ENCODE measurements at regions not wholly inside any gene's neighbourhood (a gene's known extent, or its start where the extent isn't known, plus 50 kb on each side); places are given as distances from the start of the nearest gene placed in this dataset.

DNA sequence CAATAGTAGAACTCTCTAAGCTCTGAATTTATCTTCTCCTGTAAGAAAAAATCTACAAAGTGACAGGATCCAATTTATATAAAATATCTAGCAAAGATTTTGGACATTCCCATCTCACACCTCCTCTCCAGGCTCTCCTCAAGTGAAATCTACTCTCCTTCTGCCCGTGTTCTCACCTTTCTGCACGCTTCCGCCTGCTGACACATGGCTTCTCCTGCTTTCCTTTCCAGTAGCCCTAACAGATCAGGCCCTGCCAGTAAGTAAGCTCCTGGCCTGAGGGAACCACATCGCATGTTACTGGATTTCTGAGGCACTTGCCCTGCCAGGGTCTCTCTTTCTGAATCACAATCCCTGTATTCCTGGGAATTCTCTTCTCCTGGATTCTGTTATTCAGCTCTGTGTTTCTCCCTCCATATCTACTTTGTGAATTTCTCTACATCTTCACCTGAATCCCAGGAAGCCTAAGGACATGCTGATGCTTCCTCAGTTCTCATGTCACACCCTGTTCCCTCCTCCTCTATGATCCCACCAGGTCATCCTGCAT, 53.3 kb upstream of the TOP3B start:
- Histone ChIP-seq H3K9ac (replicated peaks; ENCODE audit: extremely low read depth, insufficient read depth, low read length) (no peak overlapping the region), H4K20me1 (replicated peaks; ENCODE audit: control insufficient read depth, extremely low read depth, insufficient read depth, low read length) (no peaks in the 10 kb centered on the region), H3K36me3 (ENCODE audit: control insufficient read depth in 2 of 2, extremely low read depth in 1 of 2, insufficient read depth in 2 of 2, low read length in 2 of 2) (no peaks in the 10 kb centered on the region), H3K79me2 (ENCODE audit: control insufficient read depth, insufficient read depth, low read length) (no peaks in the 10 kb centered on the region), H3K4me2 (ENCODE audit: insufficient read depth, low read length) (no peak overlapping the region), H3K9me3 (replicated peaks; ENCODE audit: control insufficient read depth, insufficient read depth, low read length) (no peaks in the 10 kb centered on the region), H3K9me1 (replicated peaks; ENCODE audit: control insufficient read depth, extremely low read depth, insufficient read depth, low read length) (no peaks in the 10 kb centered on the region), H3K27ac (ENCODE audit: insufficient read depth, low read depth, low read length) (no peak overlapping the region), H2AFZ (ENCODE audit: low read depth, low read length) (no peak overlapping the region), H3K27me3 (ENCODE audit: control insufficient read depth in 2 of 2, insufficient read depth in 2 of 2, low read length in 2 of 2) (peaks cover 0 to 2% of the 10 kb centered on the region in 2 experiments), H3K4me3 (replicated peaks in 1 of 3; ENCODE audit: insufficient read depth in 1 of 3, low read depth in 1 of 3, low read length in 3 of 3) (no peak overlapping the region), H3K4me1 (ENCODE audit: control insufficient read depth, extremely low read depth, insufficient read depth, low read length) (no peaks in the 10 kb centered on the region)
- intact Hi-C loops (cut with micrococcal nuclease) (no loop called here), dilution Hi-C loops (cut with MboI; ENCODE audit: extremely low pct_ligation_motif_present, low sequenced_read_pairs) (no loop called here)
- no peak for FAIRE-seq
- TF ChIP-seq GATA2 (IDR thresholded peaks at IDR 0.05; ENCODE audit: insufficient read depth, insufficient read length, low read depth, low read length), result no peak
- TF ChIP-seq, protein P1, sequence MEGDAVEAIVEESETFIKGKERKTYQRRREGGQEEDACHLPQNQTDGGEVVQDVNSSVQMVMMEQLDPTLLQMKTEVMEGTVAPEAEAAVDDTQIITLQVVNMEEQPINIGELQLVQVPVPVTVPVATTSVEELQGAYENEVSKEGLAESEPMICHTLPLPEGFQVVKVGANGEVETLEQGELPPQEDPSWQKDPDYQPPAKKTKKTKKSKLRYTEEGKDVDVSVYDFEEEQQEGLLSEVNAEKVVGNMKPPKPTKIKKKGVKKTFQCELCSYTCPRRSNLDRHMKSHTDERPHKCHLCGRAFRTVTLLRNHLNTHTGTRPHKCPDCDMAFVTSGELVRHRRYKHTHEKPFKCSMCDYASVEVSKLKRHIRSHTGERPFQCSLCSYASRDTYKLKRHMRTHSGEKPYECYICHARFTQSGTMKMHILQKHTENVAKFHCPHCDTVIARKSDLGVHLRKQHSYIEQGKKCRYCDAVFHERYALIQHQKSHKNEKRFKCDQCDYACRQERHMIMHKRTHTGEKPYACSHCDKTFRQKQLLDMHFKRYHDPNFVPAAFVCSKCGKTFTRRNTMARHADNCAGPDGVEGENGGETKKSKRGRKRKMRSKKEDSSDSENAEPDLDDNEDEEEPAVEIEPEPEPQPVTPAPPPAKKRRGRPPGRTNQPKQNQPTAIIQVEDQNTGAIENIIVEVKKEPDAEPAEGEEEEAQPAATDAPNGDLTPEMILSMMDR (IDR thresholded peaks at IDR 0.05; ENCODE audit: extremely low read depth in 1 of 2, insufficient read depth in 1 of 2, low read depth in 1 of 2, low read length in 2 of 2), result no peak
- TF ChIP-seq, protein P2, sequence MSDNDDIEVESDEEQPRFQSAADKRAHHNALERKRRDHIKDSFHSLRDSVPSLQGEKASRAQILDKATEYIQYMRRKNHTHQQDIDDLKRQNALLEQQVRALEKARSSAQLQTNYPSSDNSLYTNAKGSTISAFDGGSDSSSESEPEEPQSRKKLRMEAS (IDR thresholded peaks at IDR 0.05; ENCODE audit: insufficient read depth, insufficient read length), result no peak
- TF ChIP-seq JUN (IDR thresholded peaks at IDR 0.05; ENCODE audit: borderline replicate concordance, insufficient read depth, insufficient read length, low read depth), result no peak
- TF ChIP-seq MYC (IDR thresholded peaks at IDR 0.05; ENCODE audit: low read depth, low read length), result no peak
- no peak for TF ChIP-seq EZH2 (IDR thresholded peaks at IDR 0.05; ENCODE audit: borderline replicate concordance, low read depth, low read length, severe bottlenecking)
- POLR2A ChIA-PET, result no interaction called here
- CTCF ChIA-PET, result interaction anchor here (1.1 to 1.5 kb wide), 2 partner anchors 20 to 64 kb away, joined by 3 read pairs; no protein-coding TSS in a partner anchor
- BruUV-seq (replicated peaks), result no TSS peak
- no peak for DNase-seq (ENCODE audit: low read depth, low spot score)

Measured in endothelial cell of umbilical vein (primary cell).